Activated naive CD4-positive, alpha-beta T cell treated with anti-CD3 and anti-CD28 coated beads, Interleukin-2, amount 10 ng/mL, durations not matched to agents 7 days and 5 days (primary cell): ENCODE measurements at regions not wholly inside any gene's neighbourhood (a gene's known extent, or its start where the extent isn't known, plus 50 kb on each side); places are given as distances from the start of the nearest gene placed in this dataset.

Experiments
- CTCF ChIA-PET: fragments of 350-600 bp; sonication (Branson Sonifier 250); formaldehyde crosslinking; loops from one replicate; lab custom pipeline; 2021; ENCODE audit warnings: antibody characterized with exemption; lab: Charles Lee
- DNase-seq: peaks from one replicate; pipeline ENCODE4 v3.0.0-alpha.2; 2020
- H3K27ac Mint-ChIP-seq: one replicate; pipeline ENCODE4 v1.8.0; 2021; ENCODE audit warnings: mild to moderate bottlenecking, moderate library complexity, mixed read lengths
- H3K27me3 Mint-ChIP-seq: one replicate; pipeline ENCODE4 v1.8.0; 2021; ENCODE audit warnings: mild to moderate bottlenecking, mixed read lengths
- H3K36me3 Mint-ChIP-seq: one replicate; pipeline ENCODE4 v1.8.0; 2021; ENCODE audit warnings: mixed read lengths
- H3K4me1 Mint-ChIP-seq: one replicate; pipeline ENCODE4 v1.8.0; 2021; ENCODE audit warnings: mixed read lengths
- H3K4me3 Mint-ChIP-seq: one replicate; pipeline ENCODE4 v1.8.0; 2021; ENCODE audit warnings: mild to moderate bottlenecking, moderate library complexity, mixed read lengths
- H3K9me3 Mint-ChIP-seq: one replicate; pipeline ENCODE4 v1.8.0; 2021; ENCODE audit warnings: mixed read lengths

- Mint-ChIP-seq H3K27ac (no peak overlapping the region), H3K27me3 (no peaks in the 10 kb centered on the region), H3K4me1 (no peaks in the 10 kb centered on the region), H3K9me3 (no peaks in the 10 kb centered on the region), H3K36me3 (no peaks in the 10 kb centered on the region), H3K4me3 (no peak overlapping the region)
- CTCF ChIA-PET: no interaction called here
- DNase-seq: no peak
Observed at GRCh38 chr1:163406772-163407171, 85.0 kb downstream of the NUF2 start.

GRCh38 chr1:163408262-163408661, 86.5 kb downstream of the NUF2 start:
- no peak for DNase-seq
- Mint-ChIP-seq H3K4me1 (no peaks in the 10 kb centered on the region), H3K27me3 (no peaks in the 10 kb centered on the region), H3K4me3 (no peak overlapping the region), H3K9me3 (no peaks in the 10 kb centered on the region), H3K36me3 (no peaks in the 10 kb centered on the region), H3K27ac (no peak overlapping the region)
- CTCF ChIA-PET: no interaction called here

GRCh38 chr1:163410073-163410999, 88.6 kb downstream of the NUF2 start:
- no peaks in the 10 kb centered on the region for H3K9me3 Mint-ChIP-seq
- no peak overlapping the region for H3K27ac Mint-ChIP-seq
- DNase-seq: peak; percentile 55
- CTCF ChIA-PET: interaction anchor here (1.6 kb wide), 1 partner anchor 1378 kb away, joined by 6 read pairs; no protein-coding TSS in a partner anchor
- no peaks in the 10 kb centered on the region for H3K4me1 Mint-ChIP-seq
- H3K36me3 Mint-ChIP-seq: no peaks in the 10 kb centered on the region
- no peaks in the 10 kb centered on the region for H3K27me3 Mint-ChIP-seq
- no peak overlapping the region for H3K4me3 Mint-ChIP-seq

DNA sequence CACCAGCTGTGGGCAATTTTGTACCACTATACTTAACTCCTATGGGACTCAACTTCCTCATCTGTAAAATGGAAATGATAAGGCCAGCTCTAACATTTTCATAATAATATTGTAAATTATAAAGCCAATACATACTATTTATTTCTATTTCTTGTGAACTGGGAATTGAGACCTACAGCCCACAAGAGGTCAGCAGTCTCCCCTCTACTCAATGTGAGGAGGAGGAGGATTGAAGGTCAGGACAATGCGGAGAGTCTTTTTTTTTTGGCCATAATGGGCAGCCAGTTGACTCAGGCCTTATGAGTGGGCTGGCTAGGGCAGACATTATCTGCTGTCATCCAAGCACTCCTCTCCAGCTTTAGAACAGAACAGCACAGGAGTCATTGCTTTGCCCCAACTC, 90.5 kb downstream of the NUF2 start:
- no peak overlapping the region for H3K27ac Mint-ChIP-seq
- H3K27me3 Mint-ChIP-seq: no peaks in the 10 kb centered on the region
- no peaks in the 10 kb centered on the region for H3K4me1 Mint-ChIP-seq
- H3K4me3 Mint-ChIP-seq: no peak overlapping the region
- CTCF ChIA-PET: no interaction called here
- H3K36me3 Mint-ChIP-seq: no peaks in the 10 kb centered on the region
- H3K9me3 Mint-ChIP-seq: no peaks in the 10 kb centered on the region
- DNase-seq: no peak

- H3K4me1 Mint-ChIP-seq: no peaks in the 10 kb centered on the region
- no peak overlapping the region for H3K27ac Mint-ChIP-seq
- CTCF ChIA-PET: interaction anchor here (0.9 kb wide), 1 partner anchor 1372 kb away, joined by 3 read pairs; no protein-coding TSS in a partner anchor
- H3K9me3 Mint-ChIP-seq: no peaks in the 10 kb centered on the region
- DNase-seq: no peak
- no peaks in the 10 kb centered on the region for H3K27me3 Mint-ChIP-seq
- no peaks in the 10 kb centered on the region for H3K36me3 Mint-ChIP-seq
- no peak overlapping the region for H3K4me3 Mint-ChIP-seq
Observed at GRCh38 chr1:163414778-163415177, 93.0 kb downstream of the NUF2 start.

- Mint-ChIP-seq H3K36me3 (no peaks in the 10 kb centered on the region), H3K4me1 (no peaks in the 10 kb centered on the region), H3K4me3 (no peak overlapping the region), H3K27me3 (no peaks in the 10 kb centered on the region), H3K9me3 (no peaks in the 10 kb centered on the region), H3K27ac (no peak overlapping the region)
- CTCF ChIA-PET: no interaction called here
- DNase-seq: no peak
Observed at GRCh38 chr1:163421701-163422100, 99.9 kb downstream of the NUF2 start.

GRCh38 chr1:163422738-163423404, 101.1 kb downstream of the NUF2 start:
- H3K27me3 Mint-ChIP-seq: no peaks in the 10 kb centered on the region
- no peaks in the 10 kb centered on the region for H3K9me3 Mint-ChIP-seq
- CTCF ChIA-PET: no interaction called here
- no peaks in the 10 kb centered on the region for H3K36me3 Mint-ChIP-seq
- DNase-seq: no peak
- no peak overlapping the region for H3K27ac Mint-ChIP-seq
- no peaks in the 10 kb centered on the region for H3K4me1 Mint-ChIP-seq
- H3K4me3 Mint-ChIP-seq: no peak overlapping the region

GRCh38 chr1:163426505-163427251, 104.9 kb downstream of the NUF2 start:
- Mint-ChIP-seq H3K9me3 (no peaks in the 10 kb centered on the region), H3K4me3 (no peak overlapping the region), H3K27ac (no peak overlapping the region), H3K4me1 (no peaks in the 10 kb centered on the region), H3K27me3 (no peaks in the 10 kb centered on the region), H3K36me3 (no peaks in the 10 kb centered on the region)
- CTCF ChIA-PET: no interaction called here
- DNase-seq: no peak

DNA sequence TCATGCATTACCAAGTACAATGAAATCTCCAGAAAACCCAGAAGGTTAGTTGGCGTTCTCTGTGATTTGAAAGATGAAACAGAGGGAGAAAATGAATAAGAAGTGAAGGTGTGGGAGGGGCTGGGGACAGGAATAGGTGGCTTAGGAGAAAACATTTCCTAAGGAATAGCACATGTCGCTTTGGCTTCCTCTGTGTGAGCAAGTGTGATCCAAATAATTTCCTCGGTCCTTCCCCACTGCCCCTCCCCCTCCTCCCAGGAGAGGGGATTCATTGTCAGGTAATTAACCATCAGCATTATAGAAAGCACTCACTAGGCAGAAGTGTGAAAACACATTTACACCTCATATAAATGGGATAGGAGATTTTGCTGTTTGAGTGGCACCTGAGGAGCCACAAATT, 105.5 kb downstream of the NUF2 start:
- H3K4me3 Mint-ChIP-seq: no peak overlapping the region

GRCh38 chr1:163436140-163436812, 114.5 kb downstream of the NUF2 start:
- H3K27ac Mint-ChIP-seq: no peak overlapping the region
- no peak overlapping the region for H3K4me3 Mint-ChIP-seq
- no peak for DNase-seq
- H3K27me3 Mint-ChIP-seq: no peaks in the 10 kb centered on the region
- no peaks in the 10 kb centered on the region for H3K36me3 Mint-ChIP-seq
- H3K9me3 Mint-ChIP-seq: peaks cover 2% of the 10 kb centered on the region
- CTCF ChIA-PET: no interaction called here
- no peaks in the 10 kb centered on the region for H3K4me1 Mint-ChIP-seq

More for the DNA sequence above, 105.5 kb downstream of the NUF2 start:
- Mint-ChIP-seq H3K27me3 (no peaks in the 10 kb centered on the region), H3K27ac (no peak overlapping the region), H3K9me3 (no peaks in the 10 kb centered on the region), H3K4me1 (no peaks in the 10 kb centered on the region), H3K36me3 (no peaks in the 10 kb centered on the region)
- CTCF ChIA-PET: no interaction called here
- DNase-seq: no peak

DNA sequence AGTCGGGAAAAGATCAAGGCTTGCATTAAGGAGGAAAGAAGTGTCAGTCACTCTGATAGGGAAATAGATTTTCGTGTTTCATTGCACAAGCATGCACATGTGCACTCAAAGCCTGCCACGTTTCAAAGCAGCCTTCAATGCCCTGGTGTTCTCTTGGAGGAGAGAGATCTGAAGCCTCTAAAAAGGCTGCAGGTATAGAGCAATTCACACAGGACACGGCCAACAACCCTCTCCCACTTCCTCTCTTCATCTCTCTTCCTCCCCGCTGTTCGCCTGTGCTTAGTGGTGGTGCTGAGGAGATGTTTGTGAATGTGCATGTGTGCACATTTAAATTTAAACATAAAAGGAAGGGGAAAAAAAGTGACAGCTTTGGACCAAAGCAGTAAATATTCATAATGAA, 117.7 kb downstream of the NUF2 start:
- Mint-ChIP-seq H3K4me1 (no peaks in the 10 kb centered on the region), H3K9me3 (no peaks in the 10 kb centered on the region), H3K4me3 (no peak overlapping the region), H3K36me3 (no peaks in the 10 kb centered on the region), H3K27me3 (no peaks in the 10 kb centered on the region), H3K27ac (no peak overlapping the region)
- DNase-seq: no peak
- CTCF ChIA-PET: interaction anchor here (0.6 kb wide), 1 partner anchor 1032 kb away, joined by 3 read pairs; no protein-coding TSS in a partner anchor

GRCh38 chr1:163440090-163440489, 118.3 kb downstream of the NUF2 start:
- no peak for DNase-seq
- CTCF ChIA-PET: interaction anchor here (0.6 kb wide), 1 partner anchor 1032 kb away, joined by 3 read pairs; no protein-coding TSS in a partner anchor
- Mint-ChIP-seq H3K4me1 (no peaks in the 10 kb centered on the region), H3K9me3 (no peaks in the 10 kb centered on the region), H3K27me3 (no peaks in the 10 kb centered on the region), H3K36me3 (no peaks in the 10 kb centered on the region), H3K27ac (no peak overlapping the region), H3K4me3 (no peak overlapping the region)

- DNase-seq: no peak
- no peaks in the 10 kb centered on the region for H3K27me3 Mint-ChIP-seq
- H3K27ac Mint-ChIP-seq: no peak overlapping the region
- H3K4me3 Mint-ChIP-seq: no peak overlapping the region
- CTCF ChIA-PET: no interaction called here
- H3K9me3 Mint-ChIP-seq: no peaks in the 10 kb centered on the region
- no peaks in the 10 kb centered on the region for H3K36me3 Mint-ChIP-seq
- no peaks in the 10 kb centered on the region for H3K4me1 Mint-ChIP-seq
Observed at GRCh38 chr1:163442231-163442879, 120.6 kb downstream of the NUF2 start.
